ENCODE measurements at regions not wholly inside any gene's neighbourhood (a gene's known extent, or its start where the extent isn't known, plus 50 kb on each side); places are given as distances from the start of the nearest gene placed in this dataset.
"Not testable (repeated sequence)": the region's sequence is repeated elsewhere in the genome, so short reads cannot be mapped to it uniquely, and the experiment has no call there.

GRCh38 chr3:86771741-86772512 lies 219.0 kb downstream of the VGLL3 start:
- no peak overlapping the region for H3K27ac Mint-ChIP-seq
- H3K36me3 Mint-ChIP-seq: no peaks in the 10 kb centered on the region
- no peaks in the 10 kb centered on the region for H3K9me3 Mint-ChIP-seq
- DNase-seq (ENCODE audit: low spot score in 2 of 2): no peak
- ATAC-seq: no peak

GRCh38 chr3:86766331-86766730 lies 224.6 kb downstream of the VGLL3 start:
- Mint-ChIP-seq H3K9me3 (peaks cover 9 to 10% of the 10 kb centered on the region in 2 donors), H3K36me3 (no peaks in the 10 kb centered on the region), H3K27ac (no peak overlapping the region)
- DNase-seq (ENCODE audit: low spot score in 2 of 2) (no peak), ATAC-seq (no peak)

GRCh38 chr3:86757322-86758179 lies 233.4 kb downstream of the VGLL3 start:
- DNase-seq (ENCODE audit: low spot score in 2 of 2); ATAC-seq; H3K27ac Mint-ChIP-seq; H3K36me3 Mint-ChIP-seq: not testable (repeated sequence)
- H3K9me3 Mint-ChIP-seq: peaks cover 9 to 24% of the 10 kb centered on the region in 2 donors

GRCh38 chr3:86748015-86748414 lies 242.9 kb downstream of the VGLL3 start:
- no peak for DNase-seq (ENCODE audit: low spot score in 2 of 2)
- Mint-ChIP-seq H3K36me3 (no peaks in the 10 kb centered on the region), H3K9me3 (peaks cover 15 to 21% of the 10 kb centered on the region in 2 donors), H3K27ac (no peak overlapping the region)
- ATAC-seq: no peak

- ATAC-seq: no peak
- Mint-ChIP-seq H3K27ac (no peak overlapping the region), H3K9me3 (peaks cover 9 to 12% of the 10 kb centered on the region in 2 donors), H3K36me3 (no peaks in the 10 kb centered on the region)
- DNase-seq (ENCODE audit: low spot score in 2 of 2): no peak
These were observed 246.9 kb downstream of the VGLL3 start for GRCh38 chr3:86744051-86744450.

GRCh38 chr3:86743233-86743632 lies 247.7 kb downstream of the VGLL3 start:
- DNase-seq (ENCODE audit: low spot score in 2 of 2) (no peak), ATAC-seq (no peak)

GRCh38 chr3:86740751-86741150 lies 250.2 kb downstream of the VGLL3 start:
- H3K27ac Mint-ChIP-seq: no peak overlapping the region
- no peaks in the 10 kb centered on the region for H3K36me3 Mint-ChIP-seq
- DNase-seq (ENCODE audit: low spot score in 2 of 2): no peak
- peaks cover 0 to 4% of the 10 kb centered on the region in 2 donors for H3K9me3 Mint-ChIP-seq
- no peak for ATAC-seq

More at GRCh38 chr3:86743233-86743632, 247.7 kb downstream of the VGLL3 start:
- no peaks in the 10 kb centered on the region for H3K36me3 Mint-ChIP-seq
- no peak overlapping the region for H3K27ac Mint-ChIP-seq
- peaks cover 9 to 12% of the 10 kb centered on the region in 2 donors for H3K9me3 Mint-ChIP-seq

- no peak overlapping the region for H3K27ac Mint-ChIP-seq
- peaks cover 0 to 4% of the 10 kb centered on the region in 2 donors for H3K9me3 Mint-ChIP-seq
- no peak for DNase-seq (ENCODE audit: low spot score in 2 of 2)
- H3K36me3 Mint-ChIP-seq: no peaks in the 10 kb centered on the region
- no peak for ATAC-seq
These were observed 251.7 kb downstream of the VGLL3 start for GRCh38 chr3:86739244-86739643.

GRCh38 chr3:86738684-86739083 lies 252.3 kb downstream of the VGLL3 start:
- DNase-seq (ENCODE audit: low spot score in 2 of 2) (no peak), ATAC-seq (no peak)
- Mint-ChIP-seq H3K27ac (no peak overlapping the region), H3K9me3 (peaks cover 0 to 4% of the 10 kb centered on the region in 2 donors), H3K36me3 (no peaks in the 10 kb centered on the region)

- peaks cover 0 to 4% of the 10 kb centered on the region in 2 donors for H3K9me3 Mint-ChIP-seq
- no peak for ATAC-seq
- DNase-seq (ENCODE audit: low spot score in 2 of 2): no peak
- H3K36me3 Mint-ChIP-seq: no peaks in the 10 kb centered on the region
- no peak overlapping the region for H3K27ac Mint-ChIP-seq
These were observed 253.4 kb downstream of the VGLL3 start for GRCh38 chr3:86737517-86737916.

GRCh38 chr3:86733257-86733656 lies 257.7 kb downstream of the VGLL3 start:
- H3K27ac Mint-ChIP-seq: no peak overlapping the region
- H3K36me3 Mint-ChIP-seq: no peaks in the 10 kb centered on the region
- H3K9me3 Mint-ChIP-seq: peaks cover 0 to 4% of the 10 kb centered on the region in 2 donors
- ATAC-seq (no peak), DNase-seq (ENCODE audit: low spot score in 2 of 2) (no peak)

- Mint-ChIP-seq H3K27ac (no peak overlapping the region), H3K36me3 (no peaks in the 10 kb centered on the region), H3K9me3 (peaks cover 0 to 9% of the 10 kb centered on the region in 2 donors)
- no peak for ATAC-seq
- no peak for DNase-seq (ENCODE audit: low spot score in 2 of 2)
These were observed 259.4 kb downstream of the VGLL3 start for GRCh38 chr3:86731501-86731901.

GRCh38 chr3:86723433-86723832 lies 267.5 kb downstream of the VGLL3 start:
- H3K9me3 Mint-ChIP-seq: peaks cover 5 to 18% of the 10 kb centered on the region in 2 donors
- no peaks in the 10 kb centered on the region for H3K36me3 Mint-ChIP-seq
- DNase-seq (ENCODE audit: low spot score in 2 of 2) (no peak), ATAC-seq (no peak)
- H3K27ac Mint-ChIP-seq: no peak overlapping the region

GRCh38 chr3:86711634-86712033 lies 279.3 kb downstream of the VGLL3 start:
- DNase-seq (ENCODE audit: low spot score in 2 of 2): no peak
- H3K36me3 Mint-ChIP-seq: peaks cover 0 to 9% of the 10 kb centered on the region in 2 donors
- peaks cover 5 to 9% of the 10 kb centered on the region in 2 donors for H3K9me3 Mint-ChIP-seq
- no peak overlapping the region for H3K27ac Mint-ChIP-seq
- ATAC-seq: no peak

- H3K9me3 Mint-ChIP-seq: peaks cover 12 to 24% of the 10 kb centered on the region in 2 donors
- peaks cover 0 to 9% of the 10 kb centered on the region in 2 donors for H3K36me3 Mint-ChIP-seq
- H3K27ac Mint-ChIP-seq: no peak overlapping the region
- DNase-seq (ENCODE audit: low spot score in 2 of 2) (no peak), ATAC-seq (no peak)
These were observed 282.1 kb downstream of the VGLL3 start for GRCh38 chr3:86708893-86709292.

- H3K27ac Mint-ChIP-seq: no peak overlapping the region
- DNase-seq (ENCODE audit: low spot score in 2 of 2) (no peak), ATAC-seq (no peak)
- no peaks in the 10 kb centered on the region for H3K36me3 Mint-ChIP-seq
- peaks cover 12 to 22% of the 10 kb centered on the region in 2 donors for H3K9me3 Mint-ChIP-seq
These were observed 288.5 kb downstream of the VGLL3 start for GRCh38 chr3:86702381-86702958.

- no peak for ATAC-seq
- no peaks in the 10 kb centered on the region for H3K36me3 Mint-ChIP-seq
- DNase-seq (ENCODE audit: low spot score in 2 of 2): no peak
- peaks cover 14 to 18% of the 10 kb centered on the region in 2 donors for H3K9me3 Mint-ChIP-seq
- H3K27ac Mint-ChIP-seq: no peak overlapping the region
These were observed 295.2 kb downstream of the VGLL3 start for GRCh38 chr3:86695752-86696151.
